ENCODE measurements at regions not wholly inside any gene's neighbourhood (a gene's known extent, or its start where the extent isn't known, plus 50 kb on each side); places are given as distances from the start of the nearest gene placed in this dataset.
"Not testable (repeated sequence)": the region's sequence is repeated elsewhere in the genome, so short reads cannot be mapped to it uniquely, and the experiment has no call there.

DNA sequence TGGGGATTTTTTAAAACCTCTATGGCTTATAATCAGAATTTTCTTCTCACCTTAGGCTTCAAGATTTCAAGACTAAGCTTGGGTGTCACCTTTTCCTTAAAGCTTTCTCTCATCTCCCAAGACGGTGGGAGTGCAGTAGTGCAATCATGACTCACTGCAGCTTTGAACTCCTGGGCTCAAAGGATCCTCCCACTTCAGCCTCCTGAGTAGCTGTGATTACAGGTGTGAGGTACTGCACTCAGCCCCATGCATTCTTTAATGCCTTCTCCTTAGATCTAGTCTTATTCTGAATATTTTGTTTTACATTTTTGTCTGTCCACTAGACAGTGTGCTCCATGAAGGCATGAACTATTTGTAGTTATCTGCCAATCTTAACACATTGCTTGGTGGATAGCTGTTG is 55.7 kb upstream of the FAT3 start:
- DNase-seq = no peak

- no peak for DNase-seq
These were observed 57.0 kb upstream of the FAT3 start for GRCh38 chr11:92167571-92167970.

- DNase-seq = no peak
These were observed 58.3 kb upstream of the FAT3 start for GRCh38 chr11:92166335-92166734.

- DNase-seq = no peak
These were observed 60.7 kb upstream of the FAT3 start for GRCh38 chr11:92163879-92164278.

DNA sequence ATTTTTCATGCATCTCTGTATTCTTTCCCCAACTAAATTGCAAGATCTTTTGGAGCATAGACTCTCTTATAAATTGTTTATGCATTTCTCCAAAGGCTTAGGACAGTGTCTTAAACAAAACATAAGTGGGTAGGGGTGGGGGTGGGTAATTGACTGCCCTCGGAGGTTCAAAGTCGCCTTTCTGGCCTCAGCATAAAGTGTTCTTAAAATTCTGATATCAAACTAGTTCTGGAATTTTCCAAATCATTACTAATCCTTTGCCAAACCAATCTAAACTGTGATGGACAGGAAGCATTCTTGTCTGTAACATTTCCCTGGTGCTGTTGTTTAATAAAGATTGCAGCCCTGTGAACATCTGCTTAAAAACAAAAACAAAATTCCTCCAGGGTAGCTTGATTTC is 61.8 kb upstream of the FAT3 start:
- no peak for DNase-seq

DNA sequence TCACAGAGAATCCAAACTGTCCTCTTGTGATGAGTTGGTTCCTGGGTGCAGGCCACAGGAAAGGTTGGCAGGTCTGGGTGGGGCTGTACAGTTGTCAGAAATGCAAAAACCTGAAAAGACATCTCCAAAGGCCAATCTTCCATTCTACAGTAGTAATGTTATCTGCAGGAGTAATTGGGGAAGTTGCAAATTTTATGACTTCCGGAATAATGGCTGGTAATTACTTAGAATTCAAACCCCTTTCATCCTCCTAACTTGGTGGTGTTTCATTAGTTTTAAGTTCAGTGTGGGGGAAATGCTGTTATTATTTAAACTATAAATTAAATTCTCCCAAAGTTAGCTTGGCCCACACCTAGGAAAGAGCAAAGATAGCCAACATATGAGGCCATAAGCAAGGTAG is 64.7 kb upstream of the FAT3 start:
- DNase-seq = no peak

- DNase-seq = not testable (repeated sequence)
These were observed 67.2 kb upstream of the FAT3 start for GRCh38 chr11:92157390-92157789.

- no peak for DNase-seq
These were observed 70.0 kb upstream of the FAT3 start for GRCh38 chr11:92154611-92155010.

DNA sequence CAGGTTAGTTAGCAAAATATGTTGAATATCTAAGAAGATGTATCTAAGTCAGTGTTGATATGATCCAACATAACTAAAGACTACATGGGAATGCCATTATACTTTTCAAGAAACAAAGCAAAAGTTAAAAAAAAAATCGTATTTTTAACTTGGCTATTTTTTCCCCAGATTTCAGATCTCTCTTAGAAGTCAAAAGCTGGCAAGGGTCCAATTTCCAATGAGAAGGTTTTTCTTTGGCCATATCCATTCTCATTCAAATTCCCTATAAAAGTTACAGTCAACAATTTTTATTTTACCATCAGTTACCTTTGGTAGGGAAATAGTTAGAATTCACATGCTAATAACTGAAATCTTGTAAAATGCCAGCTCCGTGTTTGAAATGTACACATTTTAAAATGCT is 70.5 kb upstream of the FAT3 start:
- no peak for DNase-seq

GRCh38 chr11:92153542-92153941 is 71.1 kb upstream of the FAT3 start:
- DNase-seq = no peak

- DNase-seq = no peak
These were observed 72.4 kb upstream of the FAT3 start for GRCh38 chr11:92152245-92152644.

- no peak for DNase-seq
These were observed 74.6 kb upstream of the FAT3 start for GRCh38 chr11:92149996-92150395.

DNA sequence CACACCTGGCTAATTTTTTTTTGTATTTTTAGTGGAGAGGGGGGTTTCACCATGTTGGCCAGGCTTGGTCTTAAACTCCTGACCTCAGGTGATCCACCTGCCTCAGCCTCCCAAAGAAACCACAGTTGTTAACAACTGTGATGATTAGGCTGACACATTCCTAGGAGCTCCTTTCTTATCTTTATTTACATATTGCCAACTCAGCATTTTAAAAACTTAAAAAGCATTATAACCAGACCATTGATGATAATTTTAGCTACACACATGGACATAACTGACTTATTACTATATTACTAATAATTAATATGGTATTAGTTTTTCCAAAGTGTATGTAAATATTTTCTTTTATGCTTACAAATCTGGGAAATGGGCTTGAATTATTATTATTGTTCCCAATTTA is 82.9 kb upstream of the FAT3 start:
- no peak for DNase-seq

GRCh38 chr11:92141159-92141558 is 83.5 kb upstream of the FAT3 start:
- no peak for DNase-seq

DNA sequence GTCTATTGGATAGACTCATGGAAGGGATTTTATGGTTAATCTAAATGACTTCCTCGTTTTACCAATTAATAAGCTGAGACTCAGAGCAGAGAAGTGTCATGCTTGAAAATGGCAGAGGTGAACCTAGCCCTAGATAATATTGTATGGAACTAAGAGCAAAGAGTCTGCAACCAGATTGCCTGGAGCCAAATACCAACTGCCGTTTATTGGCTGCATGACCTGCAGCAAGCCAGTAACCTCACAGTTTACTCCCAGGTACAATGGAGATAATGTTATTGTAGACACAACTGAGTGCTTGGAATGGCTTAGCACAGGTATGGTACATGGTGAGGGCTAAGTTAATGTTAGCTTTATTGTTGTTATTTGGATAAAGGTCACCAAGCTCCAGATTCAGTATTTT is 84.6 kb upstream of the FAT3 start:
- DNase-seq = no peak

DNA sequence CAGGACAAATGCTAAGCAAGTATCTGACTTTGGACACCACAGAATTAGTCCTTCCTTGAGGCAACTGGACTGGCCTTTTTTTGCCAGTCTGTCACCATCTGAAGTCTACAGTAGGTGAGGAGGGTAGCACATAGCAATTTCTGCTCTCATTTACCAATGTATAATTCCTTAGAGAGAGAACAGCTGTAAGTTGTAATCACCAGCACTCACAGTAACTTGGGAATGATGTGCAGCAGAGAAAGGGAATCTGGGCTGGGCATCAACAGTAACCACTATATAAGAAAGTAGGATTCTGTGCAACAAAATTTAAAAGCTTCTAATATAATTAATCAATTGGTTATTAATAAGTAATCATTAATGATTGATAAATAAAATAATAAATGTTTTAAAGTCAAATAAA is 86.3 kb upstream of the FAT3 start:
- DNase-seq = no peak

- no peak for DNase-seq
These were observed 86.9 kb upstream of the FAT3 start for GRCh38 chr11:92137747-92138146.

DNA sequence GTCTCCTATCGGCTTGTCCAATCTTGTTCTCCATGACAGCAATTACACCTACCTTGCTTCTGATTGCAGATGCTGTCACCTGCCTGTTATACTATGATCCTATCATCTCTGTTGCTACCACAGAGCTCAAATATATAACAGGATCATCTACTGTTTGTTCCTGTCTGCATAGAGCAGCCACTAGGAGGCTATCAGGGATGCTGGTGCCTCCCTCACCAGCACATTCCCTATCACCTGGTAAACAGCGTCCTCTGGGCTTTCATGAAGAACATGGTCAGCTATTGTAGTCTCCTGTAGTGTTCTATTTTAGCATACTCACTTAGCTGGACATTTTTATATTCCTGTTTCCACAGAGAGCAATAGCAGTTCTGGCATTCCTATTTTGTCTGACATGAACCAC is 87.8 kb upstream of the FAT3 start:
- DNase-seq = peak; percentile 8

DNA sequence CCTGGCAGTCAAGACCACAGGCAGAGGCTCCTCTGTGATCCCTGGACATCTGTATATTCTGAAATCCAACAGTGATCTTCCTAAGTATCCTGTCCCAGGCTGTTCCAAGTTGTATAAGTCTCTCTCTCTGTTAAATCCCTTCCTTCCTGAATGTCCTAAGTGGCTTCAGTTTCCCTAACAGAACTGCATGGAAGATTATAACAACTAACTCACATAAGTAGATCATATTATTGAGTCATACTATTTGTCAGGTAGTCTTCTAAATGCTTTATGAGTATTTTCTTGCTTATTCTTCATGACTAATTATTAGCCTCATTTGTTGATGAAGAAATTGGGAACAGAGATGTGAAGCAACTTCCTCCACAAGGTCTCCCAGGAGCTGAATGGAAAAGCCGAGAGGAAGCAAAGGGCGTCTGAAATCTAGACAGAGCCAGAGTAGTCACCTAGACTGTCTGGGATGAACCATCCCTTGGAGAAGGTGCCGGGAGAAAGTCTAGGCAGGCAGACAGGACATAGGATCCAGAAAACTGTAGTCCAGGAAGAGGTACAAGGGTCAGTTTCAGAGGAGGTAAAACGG is 93.2 kb upstream of the FAT3 start:
- DNase-seq = no peak

DNA sequence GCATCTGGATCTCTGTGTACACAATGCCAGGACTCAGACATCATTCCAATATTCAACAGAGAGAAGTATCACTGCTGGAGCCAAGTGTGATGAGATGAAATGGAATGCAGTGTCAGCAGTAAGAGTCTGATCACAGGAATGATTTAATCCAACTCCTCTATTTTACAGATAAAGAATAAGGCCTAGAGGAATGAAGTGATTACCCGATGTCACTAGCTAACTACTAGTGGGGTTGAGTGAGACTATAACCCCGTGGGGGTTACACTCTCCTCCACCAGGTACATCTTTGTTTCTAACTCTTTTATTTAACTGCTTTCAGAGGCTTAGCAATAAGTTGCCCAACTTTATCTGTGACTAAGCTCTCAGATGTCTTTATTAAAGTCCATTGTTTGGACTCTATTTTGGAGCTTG is 94.2 kb upstream of the FAT3 start:
- no peak for DNase-seq

GRCh38 chr11:92129811-92130210 is 94.8 kb upstream of the FAT3 start:
- DNase-seq = no peak

- DNase-seq = no peak
These were observed 96.6 kb upstream of the FAT3 start for GRCh38 chr11:92128026-92128425.

DNA sequence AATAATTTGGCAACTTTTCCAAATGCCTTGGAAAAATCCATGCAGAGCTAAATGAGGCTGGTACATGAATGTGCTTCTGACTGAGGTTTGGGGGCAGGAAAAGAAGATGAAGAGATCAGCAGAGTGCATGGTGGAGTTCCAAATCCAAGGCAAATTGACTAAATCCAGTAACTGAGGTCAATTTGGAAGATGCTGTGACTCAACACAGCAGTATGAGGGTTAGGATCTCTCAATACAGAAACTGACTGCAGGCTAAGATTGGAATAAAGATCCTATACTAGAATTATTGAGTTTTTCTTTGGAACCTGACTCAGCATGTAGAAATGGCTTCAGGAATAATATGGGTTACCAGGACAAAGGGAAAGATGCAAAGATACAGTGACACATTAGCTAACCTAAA is 99.3 kb upstream of the FAT3 start:
- DNase-seq = no peak

DNA sequence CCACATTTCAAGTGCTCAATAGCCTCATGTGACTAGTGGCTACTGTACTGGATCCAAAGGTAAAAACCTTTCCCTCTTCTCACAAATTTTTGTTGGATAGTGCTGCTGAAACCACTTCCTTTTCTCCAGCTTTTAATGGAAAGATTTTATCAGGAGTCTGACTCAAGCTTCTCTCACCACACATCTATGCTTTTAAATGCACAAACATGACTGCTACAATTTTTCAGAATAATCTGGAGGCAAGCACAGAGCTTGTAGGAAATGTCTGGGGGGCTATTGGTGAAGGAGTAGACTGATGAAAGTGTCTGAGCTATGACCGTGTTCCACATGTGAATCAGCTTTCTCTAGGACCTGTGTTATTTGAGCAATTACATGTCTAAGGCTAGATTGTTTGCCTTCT is 101.1 kb upstream of the FAT3 start:
- DNase-seq = no peak

GRCh38 chr11:92122561-92122960 is 102.1 kb upstream of the FAT3 start:
- DNase-seq = peak; percentile 26

DNA sequence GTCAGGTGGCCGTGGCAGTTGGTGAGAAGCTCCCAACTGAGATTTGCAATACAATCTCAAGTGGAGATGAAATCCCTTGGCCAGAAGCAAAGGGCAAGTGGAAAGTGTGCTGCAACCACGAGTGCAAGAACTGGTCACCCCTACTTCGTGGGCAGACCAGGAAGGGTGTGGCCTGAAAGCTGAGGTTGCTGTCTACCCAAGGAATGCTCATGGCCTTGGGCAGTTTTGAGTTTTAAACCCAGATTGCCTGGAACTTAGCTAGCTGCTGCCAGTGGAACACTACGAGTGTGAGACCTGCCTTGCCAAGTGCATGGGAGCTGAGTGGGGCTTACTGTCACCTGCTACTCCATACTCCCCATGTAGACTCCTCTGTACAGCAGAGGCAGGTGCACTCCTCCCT is 113.3 kb upstream of the FAT3 start:
- no peak for DNase-seq
